HEK293T (cell line): ENCODE measurements at regions not wholly inside any gene's neighbourhood (a gene's known extent, or its start where the extent isn't known, plus 50 kb on each side); places are given as distances from the start of the nearest gene placed in this dataset.

Experiments used
- CTCF ChIA-PET: fragments of 350-600 bp; formaldehyde crosslinking; extraction: SDS; loops from one replicate; lab custom pipeline; 2021; ENCODE audit warnings: antibody characterized with exemption, inconsistent platforms; lab: Yijun Ruan, JAX
- POLR2A ChIA-PET: fragments of 350-600 bp; formaldehyde crosslinking; extraction: SDS; loops from one replicate; lab custom pipeline; 2020; ENCODE audit warnings: antibody characterized with exemption, inconsistent platforms; lab: Yijun Ruan, JAX
- DNase-seq: peaks from one replicate; pipeline ENCODE4 v3.0.0; 2012; ENCODE audit warnings: mixed read lengths; ENCODE audit errors: extremely low spot score
- ARNT ChIP-seq: fragments of 450-650 bp; IDR thresholded peaks from 2 replicates; pipeline ENCODE4 v1.6.1; 2017; ENCODE audit warnings: mild to moderate bottlenecking
- BHLHE40 ChIP-seq: fragments of 450-650 bp; IDR thresholded peaks from 2 replicates; pipeline ENCODE4 v1.6.1; 2016; ENCODE audit warnings: mild to moderate bottlenecking, moderate library complexity, borderline replicate concordance
- CTBP1 ChIP-seq: fragments of 450-650 bp; IDR thresholded peaks from 2 replicates; pipeline ENCODE4 v1.6.1; 2016; ENCODE audit warnings: borderline replicate concordance
- ELF4 ChIP-seq: fragments of 450-650 bp; IDR thresholded peaks from 2 replicates; pipeline ENCODE4 v1.6.1; 2017; ENCODE audit warnings: antibody characterized with exemption
- FOXA1 ChIP-seq: fragments of 450-650 bp; IDR thresholded peaks from 2 replicates; pipeline ENCODE4 v1.6.1; 2016; ENCODE audit warnings: mild to moderate bottlenecking
- FOXK2 ChIP-seq: fragments of 450-650 bp; IDR thresholded peaks from 2 replicates; pipeline ENCODE4 v1.6.1; 2016; ENCODE audit warnings: mild to moderate bottlenecking
- FOXM1 ChIP-seq: fragments of 450-650 bp; IDR thresholded peaks from 2 replicates; pipeline ENCODE4 v1.6.1; 2017; ENCODE audit warnings: mild to moderate bottlenecking, borderline replicate concordance
- HDGF ChIP-seq: fragments of 450-650 bp; IDR thresholded peaks from 2 replicates; pipeline ENCODE4 v1.6.1; 2017; ENCODE audit warnings: antibody characterized with exemption, borderline replicate concordance
- L3MBTL2 ChIP-seq: fragments of 450-650 bp; conservative IDR thresholded peaks from 2 replicates; pipeline ENCODE4 v1.6.1; 2016; ENCODE audit warnings: mild to moderate bottlenecking
- LEF1 ChIP-seq: fragments of 450-650 bp; IDR thresholded peaks from 2 replicates; pipeline ENCODE4 v1.6.1; 2017; ENCODE audit warnings: mild to moderate bottlenecking, borderline replicate concordance
- NFRKB ChIP-seq: fragments of 450-650 bp; IDR thresholded peaks from 2 replicates; pipeline ENCODE4 v1.6.1; 2016; ENCODE audit warnings: mild to moderate bottlenecking, moderate library complexity
- SP1 ChIP-seq: fragments of 450-650 bp; IDR thresholded peaks from 2 replicates; pipeline ENCODE4 v1.6.1; 2017
- SUZ12 ChIP-seq: fragments of 450-650 bp; IDR thresholded peaks from 2 replicates; pipeline ENCODE4 v1.6.1; 2016; ENCODE audit warnings: mild to moderate bottlenecking
- TARDBP ChIP-seq: fragments of 450-650 bp; IDR thresholded peaks from 2 replicates; pipeline ENCODE4 v1.6.1; 2016
- ZNF384 ChIP-seq: fragments of 450-650 bp; IDR thresholded peaks from 2 replicates; pipeline ENCODE4 v1.6.1; 2016
- TF ChIP-seq, protein P1 (sequence below): fragments of 450-650 bp; IDR thresholded peaks from 2 replicates; pipeline ENCODE4 v1.6.1; 2016

- ChIA-PET CTCF (no interaction called here), POLR2A (no interaction called here)
- no peak for TF ChIP-seq FOXM1
- TF ChIP-seq CTBP1: no peak
- no peak for TF ChIP-seq NFRKB
- TF ChIP-seq SUZ12: no peak
- no peak for TF ChIP-seq LEF1
- no peak for TF ChIP-seq ARNT
- TF ChIP-seq ELF4: no peak
- TF ChIP-seq L3MBTL2: no peak
- no peak for TF ChIP-seq ZNF384
- no peak for TF ChIP-seq BHLHE40
- no peak for TF ChIP-seq HDGF
- TF ChIP-seq TARDBP: no peak
- TF ChIP-seq SP1: no peak
- TF ChIP-seq, protein P1, sequence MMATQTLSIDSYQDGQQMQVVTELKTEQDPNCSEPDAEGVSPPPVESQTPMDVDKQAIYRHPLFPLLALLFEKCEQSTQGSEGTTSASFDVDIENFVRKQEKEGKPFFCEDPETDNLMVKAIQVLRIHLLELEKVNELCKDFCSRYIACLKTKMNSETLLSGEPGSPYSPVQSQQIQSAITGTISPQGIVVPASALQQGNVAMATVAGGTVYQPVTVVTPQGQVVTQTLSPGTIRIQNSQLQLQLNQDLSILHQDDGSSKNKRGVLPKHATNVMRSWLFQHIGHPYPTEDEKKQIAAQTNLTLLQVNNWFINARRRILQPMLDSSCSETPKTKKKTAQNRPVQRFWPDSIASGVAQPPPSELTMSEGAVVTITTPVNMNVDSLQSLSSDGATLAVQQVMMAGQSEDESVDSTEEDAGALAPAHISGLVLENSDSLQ: no peak
- no peak for TF ChIP-seq FOXK2
- no peak for TF ChIP-seq FOXA1
- no peak for DNase-seq
Observed at GRCh38 chr9:1521547-1521946, 471.4 kb downstream of the DMRT2 start.

- no peak for TF ChIP-seq ZNF384
- no peak for TF ChIP-seq NFRKB
- TF ChIP-seq FOXA1: no peak
- no peak for TF ChIP-seq BHLHE40
- no peak for TF ChIP-seq LEF1
- no peak for TF ChIP-seq FOXK2
- no peak for TF ChIP-seq FOXM1
- TF ChIP-seq TARDBP: no peak
- POLR2A ChIA-PET: no interaction called here
- no peak for DNase-seq
- CTCF ChIA-PET: no interaction called here
Observed at GRCh38 chr9:1522219-1522767, 472.1 kb downstream of the DMRT2 start.

GRCh38 chr9:1528456-1528855 is 478.3 kb downstream of the DMRT2 start:
- DNase-seq: no peak
- no peak for TF ChIP-seq SUZ12
- CTCF ChIA-PET: no interaction called here
- POLR2A ChIA-PET: no interaction called here

GRCh38 chr9:1530696-1531095 is 480.5 kb downstream of the DMRT2 start:
- CTCF ChIA-PET: no interaction called here
- POLR2A ChIA-PET: no interaction called here
- DNase-seq: no peak
- TF ChIP-seq FOXM1: no peak
- TF ChIP-seq CTBP1: no peak
- no peak for TF ChIP-seq SUZ12

- no peak for DNase-seq
- ChIA-PET CTCF (no interaction called here), POLR2A (no interaction called here)
- TF ChIP-seq, protein P1: no peak
- TF ChIP-seq L3MBTL2 (no peak), HDGF (no peak), TARDBP (no peak), SP1 (no peak), FOXA1 (no peak), FOXM1 (no peak), SUZ12 (no peak), ELF4 (no peak), ARNT (no peak), FOXK2 (no peak), LEF1 (no peak), NFRKB (no peak), CTBP1 (no peak), ZNF384 (no peak), BHLHE40 (no peak)
Observed at GRCh38 chr9:1531424-1531823, 481.3 kb downstream of the DMRT2 start.

GRCh38 chr9:1532171-1532570 is 482.0 kb downstream of the DMRT2 start:
- POLR2A ChIA-PET: no interaction called here
- DNase-seq: no peak
- CTCF ChIA-PET: no interaction called here
- TF ChIP-seq L3MBTL2: no peak
- TF ChIP-seq TARDBP: no peak
- TF ChIP-seq SUZ12: no peak
- no peak for TF ChIP-seq ZNF384
- TF ChIP-seq HDGF: no peak
- TF ChIP-seq FOXK2: no peak
- TF ChIP-seq, protein P1: no peak
- no peak for TF ChIP-seq LEF1
- TF ChIP-seq ELF4: no peak
- TF ChIP-seq SP1: no peak
- no peak for TF ChIP-seq FOXA1
- TF ChIP-seq ARNT: no peak
- TF ChIP-seq CTBP1: no peak
- TF ChIP-seq BHLHE40: no peak
- no peak for TF ChIP-seq FOXM1
- no peak for TF ChIP-seq NFRKB

DNA sequence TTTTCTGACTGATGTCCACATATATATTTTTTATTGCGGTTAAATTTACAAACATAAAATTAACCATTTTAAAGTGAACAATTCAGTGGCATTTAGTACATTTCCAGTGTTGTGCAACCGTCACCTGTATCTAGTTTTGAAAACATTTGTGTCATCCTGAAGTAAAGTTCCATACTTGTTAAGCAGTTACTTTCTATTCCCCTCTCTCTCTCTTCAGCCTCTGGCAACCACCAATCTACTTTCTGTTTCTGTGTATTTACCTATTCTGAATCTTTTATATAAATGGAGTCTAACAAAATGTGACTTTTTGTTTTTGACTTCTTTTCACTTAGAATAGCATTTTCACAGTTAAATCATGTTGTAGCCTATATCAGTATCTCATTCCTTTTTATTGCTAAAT is 480.1 kb upstream of the SMARCA2 start:
- ChIA-PET POLR2A (no interaction called here), CTCF (no interaction called here)
- no peak for DNase-seq

More for the DNA sequence above, 480.1 kb upstream of the SMARCA2 start:
- TF ChIP-seq ELF4 (no peak), FOXM1 (no peak), NFRKB (no peak), BHLHE40 (no peak), ARNT (no peak), L3MBTL2 (no peak), CTBP1 (no peak), FOXK2 (no peak), LEF1 (no peak), SP1 (no peak), HDGF (no peak), TARDBP (no peak), ZNF384 (no peak), FOXA1 (no peak)
- TF ChIP-seq, protein P1: no peak
